ENCODE measurements at regions not wholly inside any gene's neighbourhood (a gene's known extent, or its start where the extent isn't known, plus 50 kb on each side); places are given as distances from the start of the nearest gene placed in this dataset.
"Not testable (repeated sequence)": the region's sequence is repeated elsewhere in the genome, so short reads cannot be mapped to it uniquely, and the experiment has no call there.

- no peak overlapping the region for H3K27ac ChIP-seq
- no peak for TF ChIP-seq POLR2AphosphoS5 (IDR thresholded peaks at IDR 0.05; ENCODE audit: borderline replicate concordance, low read depth, low read length)
- TF ChIP-seq EZH2 (IDR thresholded peaks at IDR 0.05), result no peak
- TF ChIP-seq FOXP2 (optimal IDR thresholded peaks at IDR 0.05; ENCODE audit: control extremely low read depth, extremely low read length, insufficient read depth), result no peak
- H3K4me3 ChIP-seq, result no peak overlapping the region
- H3K9ac ChIP-seq (ENCODE audit: insufficient read length), result no peak overlapping the region
- no peaks in the 10 kb centered on the region for H3K9me3 ChIP-seq (ENCODE audit: low read depth, low read length)
- H3K36me3 ChIP-seq (ENCODE audit: insufficient read depth, low read length), result no peaks in the 10 kb centered on the region
- no peak for DNase-seq (ENCODE audit: low read depth, low spot score)
Measured at GRCh38 chr5:164220522-164220921, 715.1 kb downstream of the MAT2B start.

DNA sequence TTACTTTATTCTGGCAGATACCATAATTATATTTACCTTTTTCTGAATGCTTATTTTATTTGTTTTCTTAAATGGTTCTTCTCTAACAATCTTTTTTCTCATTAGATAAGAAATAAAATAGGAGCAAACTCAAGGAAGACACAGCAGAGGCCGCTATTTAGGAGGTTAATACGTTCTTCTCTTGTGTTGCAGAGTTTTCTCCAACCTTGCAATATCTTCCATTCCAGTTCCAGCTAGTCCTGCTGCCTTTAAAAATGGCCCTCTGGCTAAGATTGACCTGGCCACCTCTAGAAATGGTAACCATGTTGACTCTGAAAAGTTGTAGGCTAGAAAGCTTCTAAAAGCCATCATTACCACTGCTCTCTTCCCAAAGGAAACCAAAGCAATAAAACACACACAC, 718.8 kb downstream of the MAT2B start:
- Histone ChIP-seq H3K4me3 (no peak overlapping the region), H3K27ac (no peak overlapping the region), H3K9me3 (ENCODE audit: low read depth, low read length) (no peaks in the 10 kb centered on the region), H3K36me3 (ENCODE audit: insufficient read depth, low read length) (no peaks in the 10 kb centered on the region), H3K9ac (ENCODE audit: insufficient read length) (no peak overlapping the region)
- DNase-seq (ENCODE audit: low read depth, low spot score), result no peak
- TF ChIP-seq EZH2 (IDR thresholded peaks at IDR 0.05) (no peak), FOXP2 (optimal IDR thresholded peaks at IDR 0.05; ENCODE audit: control extremely low read depth, extremely low read length, insufficient read depth) (no peak), POLR2AphosphoS5 (IDR thresholded peaks at IDR 0.05; ENCODE audit: borderline replicate concordance, low read depth, low read length) (no peak)

- H3K36me3 ChIP-seq (ENCODE audit: insufficient read depth, low read length), result no peaks in the 10 kb centered on the region
- no peak overlapping the region for H3K9ac ChIP-seq (ENCODE audit: insufficient read length)
- TF ChIP-seq EZH2 (IDR thresholded peaks at IDR 0.05) (no peak), POLR2AphosphoS5 (IDR thresholded peaks at IDR 0.05; ENCODE audit: borderline replicate concordance, low read depth, low read length) (no peak), FOXP2 (optimal IDR thresholded peaks at IDR 0.05; ENCODE audit: control extremely low read depth, extremely low read length, insufficient read depth) (no peak)
- no peak for DNase-seq (ENCODE audit: low read depth, low spot score)
- no peak overlapping the region for H3K27ac ChIP-seq
- no peak overlapping the region for H3K4me3 ChIP-seq
- no peaks in the 10 kb centered on the region for H3K9me3 ChIP-seq (ENCODE audit: low read depth, low read length)
Measured at GRCh38 chr5:164224772-164225171, 719.4 kb downstream of the MAT2B start.

- Histone ChIP-seq H3K9me3 (ENCODE audit: low read depth, low read length) (no peaks in the 10 kb centered on the region), H3K4me3 (no peak overlapping the region), H3K9ac (ENCODE audit: insufficient read length) (no peak overlapping the region), H3K27ac (no peak overlapping the region), H3K36me3 (ENCODE audit: insufficient read depth, low read length) (no peaks in the 10 kb centered on the region)
- DNase-seq (ENCODE audit: low read depth, low spot score), result no peak
- TF ChIP-seq EZH2 (IDR thresholded peaks at IDR 0.05), result no peak
- no peak for TF ChIP-seq POLR2AphosphoS5 (IDR thresholded peaks at IDR 0.05; ENCODE audit: borderline replicate concordance, low read depth, low read length)
- TF ChIP-seq FOXP2 (optimal IDR thresholded peaks at IDR 0.05; ENCODE audit: control extremely low read depth, extremely low read length, insufficient read depth), result no peak
Measured at GRCh38 chr5:164230341-164230740, 724.9 kb downstream of the MAT2B start.

DNA sequence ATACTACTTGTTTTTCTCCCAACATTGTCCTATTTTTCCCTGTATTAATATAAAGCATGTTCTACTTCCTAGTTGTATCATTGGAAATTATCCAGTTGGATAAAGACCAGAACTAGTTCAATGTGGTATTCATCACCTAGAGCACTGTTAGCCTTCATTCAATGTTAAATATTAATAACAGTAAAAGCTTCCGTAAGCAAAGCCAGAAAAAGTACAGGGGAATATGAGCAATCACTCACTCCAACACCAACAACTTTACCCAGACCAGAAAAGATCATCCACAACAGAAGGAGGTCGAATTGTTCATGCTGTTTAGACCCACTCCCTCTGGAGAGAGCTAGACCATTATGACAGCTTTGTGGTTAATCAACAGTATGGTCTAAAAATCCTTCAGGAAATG, 728.4 kb downstream of the MAT2B start:
- DNase-seq (ENCODE audit: low read depth, low spot score), result no peak
- TF ChIP-seq EZH2 (IDR thresholded peaks at IDR 0.05) (no peak), FOXP2 (optimal IDR thresholded peaks at IDR 0.05; ENCODE audit: control extremely low read depth, extremely low read length, insufficient read depth) (no peak), POLR2AphosphoS5 (IDR thresholded peaks at IDR 0.05; ENCODE audit: borderline replicate concordance, low read depth, low read length) (no peak)
- H3K4me3 ChIP-seq, result no peak overlapping the region
- H3K36me3 ChIP-seq (ENCODE audit: insufficient read depth, low read length), result no peaks in the 10 kb centered on the region
- H3K9me3 ChIP-seq (ENCODE audit: low read depth, low read length), result no peaks in the 10 kb centered on the region
- no peak overlapping the region for H3K27ac ChIP-seq
- H3K9ac ChIP-seq (ENCODE audit: insufficient read length), result no peak overlapping the region

DNA sequence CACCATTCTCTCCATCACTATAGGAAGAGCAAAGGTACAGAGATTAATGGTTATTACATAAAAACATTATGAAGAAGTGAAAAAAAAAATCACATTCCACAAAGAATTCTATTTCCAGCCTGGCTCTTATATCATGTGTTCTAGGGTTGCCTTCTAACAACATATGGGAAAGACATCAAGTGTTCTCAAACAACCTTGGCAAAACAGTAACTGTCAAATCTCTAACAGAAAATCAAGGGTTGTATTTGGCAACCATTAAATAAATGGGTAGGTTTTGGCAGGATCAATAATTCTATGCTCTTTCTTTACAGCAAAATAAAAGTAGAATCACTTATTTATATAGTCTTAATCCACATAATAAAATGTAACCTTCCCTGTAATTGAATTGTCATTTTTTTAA, 728.9 kb downstream of the MAT2B start:
- no peaks in the 10 kb centered on the region for H3K36me3 ChIP-seq (ENCODE audit: insufficient read depth, low read length)
- no peak overlapping the region for H3K9ac ChIP-seq (ENCODE audit: insufficient read length)
- DNase-seq (ENCODE audit: low read depth, low spot score), result no peak
- TF ChIP-seq EZH2 (IDR thresholded peaks at IDR 0.05) (no peak), POLR2AphosphoS5 (IDR thresholded peaks at IDR 0.05; ENCODE audit: borderline replicate concordance, low read depth, low read length) (no peak), FOXP2 (optimal IDR thresholded peaks at IDR 0.05; ENCODE audit: control extremely low read depth, extremely low read length, insufficient read depth) (no peak)
- no peak overlapping the region for H3K27ac ChIP-seq
- H3K4me3 ChIP-seq, result no peak overlapping the region
- H3K9me3 ChIP-seq (ENCODE audit: low read depth, low read length), result no peaks in the 10 kb centered on the region

- no peak overlapping the region for H3K4me3 ChIP-seq
- DNase-seq (ENCODE audit: low read depth, low spot score), result peak; percentile 22
- no peak overlapping the region for H3K9ac ChIP-seq (ENCODE audit: insufficient read length)
- no peaks in the 10 kb centered on the region for H3K36me3 ChIP-seq (ENCODE audit: insufficient read depth, low read length)
- TF ChIP-seq EZH2 (IDR thresholded peaks at IDR 0.05), result no peak
- TF ChIP-seq FOXP2 (optimal IDR thresholded peaks at IDR 0.05; ENCODE audit: control extremely low read depth, extremely low read length, insufficient read depth), result no peak
- no peak for TF ChIP-seq POLR2AphosphoS5 (IDR thresholded peaks at IDR 0.05; ENCODE audit: borderline replicate concordance, low read depth, low read length)
- H3K9me3 ChIP-seq (ENCODE audit: low read depth, low read length), result no peaks in the 10 kb centered on the region
- H3K27ac ChIP-seq, result no peak overlapping the region
Measured at GRCh38 chr5:164235300-164235891, 730.0 kb downstream of the MAT2B start.

DNA sequence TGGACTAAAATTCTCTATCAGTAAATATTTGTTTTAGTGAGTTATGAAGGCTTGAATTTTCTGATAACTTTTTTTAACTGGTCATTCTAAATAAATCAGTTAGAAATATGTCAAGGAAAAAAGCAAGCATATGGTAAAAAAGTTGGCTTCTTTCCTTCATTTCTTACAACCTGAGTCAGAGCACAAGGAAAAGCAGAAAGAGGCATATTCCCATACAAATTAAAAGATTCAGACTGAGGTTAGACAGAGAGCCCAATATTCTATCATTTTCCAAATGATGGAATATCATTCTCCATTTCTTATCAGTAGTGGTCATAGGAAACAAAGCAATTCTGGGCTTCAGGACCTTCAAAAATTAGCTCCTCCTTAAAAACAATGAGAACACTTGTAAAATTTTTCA, 732.1 kb downstream of the MAT2B start:
- no peak overlapping the region for H3K27ac ChIP-seq
- TF ChIP-seq EZH2 (IDR thresholded peaks at IDR 0.05) (no peak), POLR2AphosphoS5 (IDR thresholded peaks at IDR 0.05; ENCODE audit: borderline replicate concordance, low read depth, low read length) (no peak), FOXP2 (optimal IDR thresholded peaks at IDR 0.05; ENCODE audit: control extremely low read depth, extremely low read length, insufficient read depth) (no peak)
- H3K36me3 ChIP-seq (ENCODE audit: insufficient read depth, low read length), result no peaks in the 10 kb centered on the region
- H3K9ac ChIP-seq (ENCODE audit: insufficient read length), result no peak overlapping the region
- no peak overlapping the region for H3K4me3 ChIP-seq
- DNase-seq (ENCODE audit: low read depth, low spot score), result no peak
- no peaks in the 10 kb centered on the region for H3K9me3 ChIP-seq (ENCODE audit: low read depth, low read length)

DNA sequence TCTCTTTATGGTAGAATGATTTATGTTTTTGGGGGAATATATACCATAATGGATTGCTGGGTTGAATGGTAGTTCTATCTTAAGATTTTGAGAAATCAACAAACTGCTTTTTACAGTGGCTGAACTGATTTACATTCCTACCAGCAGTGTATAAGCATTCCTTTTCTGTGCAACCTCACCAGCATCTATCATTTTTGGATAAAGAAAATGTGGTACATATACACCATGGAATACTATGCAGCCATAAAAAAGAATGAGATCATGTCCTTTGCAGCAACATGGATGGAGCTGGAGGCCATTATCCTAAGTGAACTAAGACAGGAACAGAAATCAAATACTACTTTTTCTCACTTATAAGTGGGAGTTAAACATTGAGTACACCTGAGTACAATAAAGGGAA, 746.4 kb downstream of the MAT2B start:
- not testable (repeated sequence) for H3K9me3 ChIP-seq (ENCODE audit: low read depth, low read length); H3K9ac ChIP-seq (ENCODE audit: insufficient read length); H3K4me3 ChIP-seq; H3K27ac ChIP-seq; H3K36me3 ChIP-seq (ENCODE audit: insufficient read depth, low read length); DNase-seq (ENCODE audit: low read depth, low spot score)
